Keratinocyte (primary cell): ENCODE measurements at regions not wholly inside any gene's neighbourhood (a gene's known extent, or its start where the extent isn't known, plus 50 kb on each side); places are given as distances from the start of the nearest gene placed in this dataset.

Experiments
- DNase-seq: peaks from one replicate; pipeline ENCODE4 v3.0.0-alpha.2; 2011; ENCODE audit warnings: low read depth, missing footprints, low spot score
- FAIRE-seq: peaks from 2 replicates; lab custom pipeline; 2011; peaks lifted over from hg19 to GRCh38; lab: Jason Lieb, UNC
- H2AFZ ChIP-seq: 2 replicates; pipeline ENCODE4 v1.6.0; 2012; ENCODE audit warnings: low read length, control low read depth, inconsistent platforms; ENCODE audit not compliant: control insufficient read depth
- H3K27ac ChIP-seq: 2 replicates; pipeline ENCODE4 v1.5.1; 2011; ENCODE audit warnings: low read length; ENCODE audit not compliant: control insufficient read depth, insufficient read depth
- H3K27me3 ChIP-seq: 3 replicates; pipeline ENCODE4 v1.6.0; 2011; ENCODE audit warnings: low read length; ENCODE audit not compliant: control insufficient read depth, insufficient read depth; ENCODE audit errors: extremely low read depth
- H3K36me3 ChIP-seq, 2 experiments: 2 replicates in 1 of 2; 3 replicates in 1 of 2; pipeline ENCODE4 v1.5.1; 2011; ENCODE audit warnings: low read length in 2 of 2, mild to moderate bottlenecking in 1 of 2; ENCODE audit not compliant: control insufficient read depth in 2 of 2, insufficient read depth in 2 of 2; ENCODE audit errors: extremely low read depth in 1 of 2
- H3K4me1 ChIP-seq: 3 replicates; pipeline ENCODE4 v1.5.1; 2011; ENCODE audit warnings: low read length; ENCODE audit not compliant: control insufficient read depth, insufficient read depth; ENCODE audit errors: extremely low read depth
- H3K4me2 ChIP-seq: 3 replicates; pipeline ENCODE4 v1.6.0; 2011; ENCODE audit warnings: low read depth, low read length; ENCODE audit not compliant: control insufficient read depth, insufficient read depth; ENCODE audit errors: extremely low read depth
- H3K4me3 ChIP-seq, 3 experiments: fragments of 200-600 bp in 1 of 3; sonication (generic) in 1 of 3; 2 replicates in 2 of 3; 3 replicates in 1 of 3; pipeline ENCODE4 v1.5.1; 2011 to 2016; ENCODE audit warnings: low read length in 3 of 3, mild to moderate bottlenecking in 3 of 3, control low read depth in 2 of 3, inconsistent platforms in 1 of 3, low read depth in 1 of 3, mixed read lengths in 1 of 3, mixed run types in 1 of 3, moderate library complexity in 1 of 3; ENCODE audit not compliant: control insufficient read depth in 2 of 3, insufficient read depth in 2 of 3; ENCODE audit errors: extremely low read depth in 1 of 3
- H3K79me2 ChIP-seq: 2 replicates; pipeline ENCODE4 v1.6.0; 2012; ENCODE audit warnings: low read length; ENCODE audit not compliant: control insufficient read depth, insufficient read depth
- H3K9ac ChIP-seq: 3 replicates; pipeline ENCODE4 v1.6.0; 2011; ENCODE audit warnings: low read length; ENCODE audit not compliant: control insufficient read depth, insufficient read depth; ENCODE audit errors: extremely low read depth
- H3K9me1 ChIP-seq: 3 replicates; pipeline ENCODE4 v1.6.0; 2011; ENCODE audit warnings: low read length; ENCODE audit not compliant: control insufficient read depth, insufficient read depth; ENCODE audit errors: extremely low read depth
- H3K9me3 ChIP-seq: 2 replicates; pipeline ENCODE4 v1.5.1; 2012; ENCODE audit warnings: low read depth, low read length; ENCODE audit not compliant: control insufficient read depth
- H4K20me1 ChIP-seq: 3 replicates; pipeline ENCODE4 v1.6.0; 2011; ENCODE audit warnings: low read length; ENCODE audit not compliant: control insufficient read depth, insufficient read depth; ENCODE audit errors: extremely low read depth
- CTCF ChIP-seq, 3 experiments: IDR thresholded peaks in 1 of 3; conservative IDR thresholded peaks in 1 of 3; optimal IDR thresholded peaks in 1 of 3; 2 replicates in 2 of 3; 3 replicates in 1 of 3; pipeline versions ENCODE3 to v1.5.1; 2011; ENCODE audit warnings: low read length in 3 of 3, mild to moderate bottlenecking in 3 of 3, moderate library complexity in 2 of 3, control low read depth in 1 of 3, inconsistent platforms in 1 of 3; ENCODE audit not compliant: insufficient read depth in 2 of 3; ENCODE audit errors: extremely low read depth in 1 of 3
- EZH2 ChIP-seq: IDR thresholded peaks from one replicate; pipeline ENCODE4 v1.6.1; 2012; ENCODE audit warnings: inconsistent platforms, mild to moderate bottlenecking, low read length, moderate library complexity
- dilution Hi-C: fragments of 300-500 bp; cut with MboI; formaldehyde crosslinking; loops from one replicate; pipeline ENCODE4 v1.7.0; 2020; ENCODE audit warnings: low sequenced_read_pairs; ENCODE audit not compliant: extremely low pct_ligation_motif_present

- Histone ChIP-seq H3K9me1 (no peaks in the 10 kb centered on the region), H3K4me3 (no peak overlapping the region), H3K36me3 (no peaks in the 10 kb centered on the region), H3K79me2 (no peaks in the 10 kb centered on the region), H3K27me3 (no peaks in the 10 kb centered on the region), H3K9ac (no peak overlapping the region), H3K4me1 (no peaks in the 10 kb centered on the region), H4K20me1 (no peaks in the 10 kb centered on the region), H3K9me3 (no peaks in the 10 kb centered on the region), H3K4me2 (no peak overlapping the region), H2AFZ (no peak overlapping the region), H3K27ac (no peak overlapping the region)
- FAIRE-seq (no peak), DNase-seq (no peak)
- no peak for TF ChIP-seq EZH2
- TF ChIP-seq CTCF (optimal IDR thresholded peaks at IDR 0.05 in 1 of 3, IDR thresholded peaks at IDR 0.05 in 1 of 3, conservative IDR thresholded peaks at IDR 0.05 in 1 of 3; ENCODE audit: extremely low read depth in 1 of 3, insufficient read depth in 2 of 3, low read length in 3 of 3) = no peak
- dilution Hi-C loops = no loop called here
Measured at GRCh38 chr10:65340340-65340739, 1585.5 kb upstream of the LRRTM3 start.

- no peak overlapping the region for H3K27ac ChIP-seq
- no peaks in the 10 kb centered on the region for H3K79me2 ChIP-seq
- H2AFZ ChIP-seq = no peak overlapping the region
- H3K9me1 ChIP-seq = no peaks in the 10 kb centered on the region
- no peaks in the 10 kb centered on the region for H4K20me1 ChIP-seq
- no peaks in the 10 kb centered on the region for H3K9me3 ChIP-seq
- no peak overlapping the region for H3K9ac ChIP-seq
- H3K27me3 ChIP-seq = no peaks in the 10 kb centered on the region
- TF ChIP-seq CTCF (optimal IDR thresholded peaks at IDR 0.05 in 1 of 3, IDR thresholded peaks at IDR 0.05 in 1 of 3, conservative IDR thresholded peaks at IDR 0.05 in 1 of 3; ENCODE audit: extremely low read depth in 1 of 3, insufficient read depth in 2 of 3, low read length in 3 of 3) = no peak
- TF ChIP-seq EZH2 = no peak
- H3K4me2 ChIP-seq = no peak overlapping the region
- FAIRE-seq (no peak), DNase-seq (no peak)
- no peak overlapping the region for H3K4me3 ChIP-seq
- H3K4me1 ChIP-seq = no peaks in the 10 kb centered on the region
- dilution Hi-C loops = no loop called here
- no peaks in the 10 kb centered on the region for H3K36me3 ChIP-seq
Measured at GRCh38 chr10:65341323-65341925, 1584.4 kb upstream of the LRRTM3 start.
